Heart right ventricle (tissue), 16 donors: ENCODE measurements at regions not wholly inside any gene's neighbourhood (a gene's known extent, or its start where the extent isn't known, plus 50 kb on each side); places are given as distances from the start of the nearest gene placed in this dataset.

Experiments used
- ATAC-seq, 8 donors: fragments of 200-7000 bp; cut with Tn5 transposase; one replicate each; pipeline ENCODE4 v1.9.1; 2020; ENCODE audit warnings: mild to moderate bottlenecking in 8 of 8, moderate library complexity in 8 of 8, moderate number of reproducible peaks in 1 of 8
- DNase-seq, 2 donors: peaks; one replicate each; pipeline ENCODE4 v3.0.0-alpha.2; 2020
- H3K27ac ChIP-seq, 10 donors: fragments of 200-600 bp; sonication (generic) in 2 of 10; one replicate each; pipeline versions ENCODE4 v1.5.0 to v1.8.0; 2020 to 2022; ENCODE audit warnings: mild to moderate bottlenecking in 3 of 10
- H3K27me3 ChIP-seq, 7 donors: fragments of 200-600 bp; one replicate each; pipeline ENCODE4 v1.8.0; 2021 to 2022; ENCODE audit warnings: mild to moderate bottlenecking in 2 of 7
- H3K36me3 ChIP-seq, 9 donors: fragments of 200-600 bp; sonication (generic) in 1 of 9; one replicate each; pipeline versions ENCODE4 v1.5.0 to v1.8.0; 2020 to 2022; ENCODE audit warnings: mild to moderate bottlenecking in 2 of 9
- H3K4me1 ChIP-seq, 9 donors: fragments of 200-600 bp; sonication (generic) in 1 of 9; one replicate each; pipeline versions ENCODE4 v1.5.0 to v1.8.0; 2020 to 2022; ENCODE audit warnings: mild to moderate bottlenecking in 4 of 9
- H3K4me3 ChIP-seq, 10 donors: fragments of 200-600 bp; sonication (generic) in 2 of 10; one replicate each; pipeline versions ENCODE4 v1.5.0 to v1.8.0; 2020 to 2022; ENCODE audit warnings: mild to moderate bottlenecking in 7 of 10, moderate library complexity in 2 of 10
- H3K9me3 ChIP-seq, 11 donors: fragments of 200-600 bp in 10 of 11; sonication (generic) in 2 of 11; one replicate each; pipeline versions ENCODE4 v1.5.0 to v1.8.0; 2013 to 2022; ENCODE audit warnings: mild to moderate bottlenecking in 2 of 11, control low read depth in 1 of 11, moderate library complexity in 1 of 11
- WGBS, 2 donors: extraction: QIAGEN DNeasy Blood & Tissue Kit; methylation state at CpG; one replicate each; pipeline ENCODE4 v1.1.7; 2013; ENCODE audit warnings: inconsistent platforms in 1 of 2; 5-methylcytosine and 5-hydroxymethylcytosine counted together
- intact Hi-C, 10 donors: fragments of 100-400 bp; cut with DNase I; formaldehyde crosslinking; loops; one replicate each; pipeline versions ENCODE4 v1.11.1 to v1.14.2; 2022
- TF ChIP-seq, protein P1 (sequence below), 9 donors: fragments of 200-600 bp; sonication (generic) in 2 of 9; IDR thresholded peaks; one replicate each; pipeline versions ENCODE4 v1.5.0 to v1.8.0; 2021 to 2022; ENCODE audit warnings: antibody characterized with exemption in 9 of 9, mild to moderate bottlenecking in 5 of 9, moderate library complexity in 1 of 9
- donor health status: Arrhythmogenic right ventricular cardiomyopathy.
- donor health status: ischemic (EF 13 %, LVEDD 7.1; RV severe dilation, severe dysfunction).
- donor health status: healthy with polysubstance abuse.
- donor health status: DM: no; HTN: yes; CAD: no.
- donor health status: DM: no; HTN: no; CAD: no.
- donor health status: ischemic (EF 25% LVEDD 6.9; RV normal size, moderate dysfunction).
- donor health status: ischemic (EF 25% LVEDD 5.7; RV mildly dilated, moderate dysfunction).
- donor health status: healthy.
- donor health status: DM: yes; HTN: yes; CAD: no.
- donor health status: Ischemic cardiomyopathy.
- donor health status: ischemic (EF 35%, LVEDD 5.7; RV mildly dilated, moderate dysfunction).
- donor health status: nonischemic (EF 11% LVEDD 7.7; RV severe dilation, severe dysfunction).
- donor health status: DM: yes; HTN: yes; CAD: no.
- donor health status: PGD.
- donor health status: ischemic (EF 29% LVEDD 5.4; RV normal size, mild dysfunction).
- donor health status: nonischemic (EF 23%, LVEDD 6.1; RV moderate dilation, normal function).

DNA sequence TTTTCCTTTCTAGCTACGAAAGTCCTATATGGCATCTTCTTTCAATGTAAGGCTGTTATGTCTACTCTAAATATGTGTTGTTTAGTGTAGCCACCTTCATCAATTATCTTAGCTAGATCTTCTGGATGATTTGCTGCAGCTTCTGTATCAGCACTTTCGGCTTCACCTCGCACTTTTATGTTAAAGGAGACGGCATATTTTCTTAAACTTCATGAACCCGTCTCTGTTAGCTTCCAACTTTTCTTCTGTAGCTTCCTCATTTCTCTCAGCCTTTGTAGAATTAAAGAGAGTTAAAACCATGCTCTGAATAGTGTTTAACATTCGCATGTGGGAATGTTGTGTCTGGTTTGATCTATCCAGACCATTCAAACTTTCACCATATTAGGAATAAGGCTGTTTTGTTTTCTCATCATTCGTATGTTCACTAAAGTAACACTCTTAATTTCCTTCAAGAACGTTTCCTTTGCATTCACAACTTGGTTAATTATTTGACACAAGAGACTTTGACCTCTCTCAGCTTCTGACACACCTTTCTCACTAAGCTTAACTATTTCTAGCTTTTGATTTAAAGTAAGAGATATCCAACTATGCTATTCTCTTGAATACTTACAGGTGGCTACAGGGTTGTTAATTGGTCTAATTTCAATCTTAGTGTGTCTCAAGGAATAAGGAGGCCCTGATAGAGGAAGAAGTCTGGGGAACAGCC lies 476.8 kb downstream of the GABRG1 start:
- H3K27ac ChIP-seq, result no peak overlapping the region
- ATAC-seq, result no peak
- no peaks in the 10 kb centered on the region for H3K9me3 ChIP-seq
- no peaks in the 10 kb centered on the region for H3K4me1 ChIP-seq
- intact Hi-C loops, result no loop called here
- no peak overlapping the region for H3K4me3 ChIP-seq
- 87 to 91% methylated on average over 8 of the region's 8 CpGs for WGBS, 2 donors
- no peak for DNase-seq
- TF ChIP-seq, protein P1, sequence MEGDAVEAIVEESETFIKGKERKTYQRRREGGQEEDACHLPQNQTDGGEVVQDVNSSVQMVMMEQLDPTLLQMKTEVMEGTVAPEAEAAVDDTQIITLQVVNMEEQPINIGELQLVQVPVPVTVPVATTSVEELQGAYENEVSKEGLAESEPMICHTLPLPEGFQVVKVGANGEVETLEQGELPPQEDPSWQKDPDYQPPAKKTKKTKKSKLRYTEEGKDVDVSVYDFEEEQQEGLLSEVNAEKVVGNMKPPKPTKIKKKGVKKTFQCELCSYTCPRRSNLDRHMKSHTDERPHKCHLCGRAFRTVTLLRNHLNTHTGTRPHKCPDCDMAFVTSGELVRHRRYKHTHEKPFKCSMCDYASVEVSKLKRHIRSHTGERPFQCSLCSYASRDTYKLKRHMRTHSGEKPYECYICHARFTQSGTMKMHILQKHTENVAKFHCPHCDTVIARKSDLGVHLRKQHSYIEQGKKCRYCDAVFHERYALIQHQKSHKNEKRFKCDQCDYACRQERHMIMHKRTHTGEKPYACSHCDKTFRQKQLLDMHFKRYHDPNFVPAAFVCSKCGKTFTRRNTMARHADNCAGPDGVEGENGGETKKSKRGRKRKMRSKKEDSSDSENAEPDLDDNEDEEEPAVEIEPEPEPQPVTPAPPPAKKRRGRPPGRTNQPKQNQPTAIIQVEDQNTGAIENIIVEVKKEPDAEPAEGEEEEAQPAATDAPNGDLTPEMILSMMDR (IDR thresholded peaks at IDR 0.05), result no peak
- no peaks in the 10 kb centered on the region for H3K36me3 ChIP-seq
- H3K27me3 ChIP-seq, result no peaks in the 10 kb centered on the region

DNA sequence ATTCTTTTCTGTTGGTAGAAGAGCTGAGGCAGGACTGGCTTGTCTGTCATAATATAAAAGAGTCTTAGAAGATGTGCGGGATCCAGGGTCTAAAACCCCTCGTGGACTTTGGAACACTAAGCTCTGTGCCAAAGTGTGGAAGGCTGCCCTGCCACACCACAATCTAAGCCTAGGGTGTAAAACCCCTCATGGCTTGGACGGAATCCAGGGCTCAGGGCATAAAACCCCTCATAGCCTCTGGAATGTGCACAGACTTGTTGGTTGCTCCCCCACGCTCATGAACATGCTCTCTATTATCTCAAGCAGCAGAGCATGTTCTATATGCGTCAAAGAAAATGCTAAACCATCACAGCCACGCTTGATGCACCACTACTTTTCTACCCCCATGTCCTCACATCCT lies 483.6 kb downstream of the GABRG1 start:
- TF ChIP-seq, protein P1 (IDR thresholded peaks at IDR 0.05), result no peak
- H3K27me3 ChIP-seq, result no peaks in the 10 kb centered on the region
- no peaks in the 10 kb centered on the region for H3K36me3 ChIP-seq
- H3K4me1 ChIP-seq, result no peaks in the 10 kb centered on the region
- no peak overlapping the region for H3K27ac ChIP-seq
- no peaks in the 10 kb centered on the region for H3K9me3 ChIP-seq
- 80 to 88% methylated on average over 6 of the region's 6 CpGs for WGBS, 2 donors
- intact Hi-C loops, result no loop called here
- no peak overlapping the region for H3K4me3 ChIP-seq
- ATAC-seq (no peak), DNase-seq (no peak)

DNA sequence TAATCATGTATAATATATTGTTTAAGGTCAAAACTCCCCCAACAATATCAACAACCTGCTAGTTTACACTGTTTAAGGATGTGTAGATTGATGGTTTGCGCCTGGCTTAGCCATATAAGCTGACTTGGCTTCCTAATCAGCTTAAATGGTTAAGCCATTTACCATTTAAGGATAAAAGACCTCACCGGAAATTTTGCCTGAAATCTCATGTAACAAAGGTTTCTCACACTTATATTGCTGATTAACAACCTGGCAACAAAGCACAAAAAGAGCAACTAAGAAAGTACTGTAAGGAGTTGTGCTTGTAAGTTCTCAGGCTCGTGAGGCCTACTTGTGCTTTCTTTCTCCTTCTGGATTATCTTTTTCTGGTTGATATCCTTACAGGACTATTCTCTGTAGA lies 485.2 kb downstream of the GABRG1 start:
- no peak overlapping the region for H3K27ac ChIP-seq
- H3K36me3 ChIP-seq, result no peaks in the 10 kb centered on the region
- peaks cover 0 to 9% (median 0%) of the 10 kb centered on the region in 11 donors for H3K9me3 ChIP-seq
- H3K4me3 ChIP-seq, result no peak overlapping the region
- intact Hi-C loops, result no loop called here
- no peak for ATAC-seq
- no peak for DNase-seq
- TF ChIP-seq, protein P1 (IDR thresholded peaks at IDR 0.05), result no peak
- WGBS, 2 donors, result 70 to 79% methylated on average over 3 of the region's 3 CpGs
- H3K27me3 ChIP-seq, result no peaks in the 10 kb centered on the region
- no peaks in the 10 kb centered on the region for H3K4me1 ChIP-seq

DNA sequence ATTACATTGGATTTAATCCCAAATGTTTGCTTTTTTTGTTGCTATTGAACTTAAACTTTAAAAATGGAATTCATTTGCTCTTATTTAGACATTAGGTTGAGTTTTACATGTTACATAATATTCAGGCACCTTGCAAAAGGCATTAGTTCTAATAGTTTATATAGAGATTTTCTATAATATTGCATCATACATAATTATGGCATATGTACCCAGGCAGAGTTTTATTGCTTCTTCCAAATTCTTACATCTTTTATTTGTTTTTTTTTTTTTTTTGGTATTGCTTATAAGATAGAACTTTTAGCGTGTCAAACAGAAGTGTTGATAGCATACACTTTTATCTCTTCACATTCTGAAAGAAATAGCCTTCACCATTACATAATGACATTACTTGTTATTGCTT lies 487.7 kb downstream of the GABRG1 start:
- no peaks in the 10 kb centered on the region for H3K27me3 ChIP-seq
- H3K4me1 ChIP-seq, result no peaks in the 10 kb centered on the region
- peaks cover 0 to 9% (median 0%) of the 10 kb centered on the region in 11 donors for H3K9me3 ChIP-seq
- WGBS, 2 donors, result 64 to 71% methylated on average over 1 of the region's 1 CpG
- no peaks in the 10 kb centered on the region for H3K36me3 ChIP-seq
- no peak overlapping the region for H3K4me3 ChIP-seq
- no peak overlapping the region for H3K27ac ChIP-seq
- intact Hi-C loops, result no loop called here
- ATAC-seq (no peak), DNase-seq (no peak)
- TF ChIP-seq, protein P1 (IDR thresholded peaks at IDR 0.05), result no peak
